ENCODE measurements at regions not wholly inside any gene's neighbourhood (a gene's known extent, or its start where the extent isn't known, plus 50 kb on each side); places are given as distances from the start of the nearest gene placed in this dataset.

- Histone ChIP-seq H3F3A (ENCODE audit: insufficient read depth) (peaks cover 68% of the 10 kb centered on the region), H3K4me1 (ENCODE audit: insufficient read depth) (peaks cover 55% of the 10 kb centered on the region), H4K20me1 (ENCODE audit: insufficient read depth) (no peaks in the 10 kb centered on the region), H3K9me2 (ENCODE audit: insufficient read depth) (no peaks in the 10 kb centered on the region), H3K9ac (peak overlapping the region; percentile 31), H3K4me2 (ENCODE audit: unreplicated experiment) (peak overlapping the region; percentile 37), H3K4me3 (no peak overlapping the region), H3K27ac (peak overlapping the region; percentile 73), H3K9me3 (ENCODE audit: low read depth) (no peaks in the 10 kb centered on the region), H2AFZ (no peak overlapping the region), H3K79me2 (ENCODE audit: insufficient read depth) (peaks cover 93% of the 10 kb centered on the region), H3K36me3 (ENCODE audit: low read depth) (peaks cover 3% of the 10 kb centered on the region; the same call in 1 of the 2 replicates), H3K27me3 (replicated peaks; ENCODE audit: insufficient read depth) (no peaks in the 10 kb centered on the region)
- TF ChIP-seq EZH2phosphoT487 (IDR thresholded peaks at IDR 0.05; ENCODE audit: insufficient read depth, low read depth), result no peak
- TF ChIP-seq EZH2 (IDR thresholded peaks at IDR 0.05; ENCODE audit: insufficient read depth, poor library complexity, severe bottlenecking), result no peak
- in situ Hi-C loops (cut with MboI), result no loop called here
- peak; percentile 79 for DNase-seq
- 21 to 23% methylated on average over 3 of the region's 3 CpGs for WGBS, 2 experiments (ENCODE audit: low coverage in 1 of 2, low lambda C conversion rate in 2 of 2, missing lambda C conversion rate in 2 of 2)
Measured at GRCh38 chr1:201636510-201636971, 97.6 kb downstream of the NAV1 start.

- Histone ChIP-seq H3K4me3 (no peak overlapping the region), H3K36me3 (ENCODE audit: low read depth) (no peaks in the 10 kb centered on the region; the same call in 1 of the 2 replicates), H3K9ac (peak overlapping the region; percentile 16; the same call in 1 of the 2 replicates), H3K9me3 (ENCODE audit: low read depth) (no peaks in the 10 kb centered on the region), H2AFZ (no peak overlapping the region), H3F3A (ENCODE audit: insufficient read depth) (peaks cover 73% of the 10 kb centered on the region), H3K4me2 (ENCODE audit: unreplicated experiment) (peak overlapping the region; percentile 37), H3K79me2 (ENCODE audit: insufficient read depth) (peaks cover 90% of the 10 kb centered on the region), H3K9me2 (ENCODE audit: insufficient read depth) (no peaks in the 10 kb centered on the region), H4K20me1 (ENCODE audit: insufficient read depth) (no peaks in the 10 kb centered on the region), H3K27me3 (replicated peaks; ENCODE audit: insufficient read depth) (no peaks in the 10 kb centered on the region), H3K4me1 (ENCODE audit: insufficient read depth) (peaks cover 55% of the 10 kb centered on the region), H3K27ac (peak overlapping the region; percentile 73)
- in situ Hi-C loops (cut with MboI), result no loop called here
- 78 to 84% methylated on average over 4 of the region's 4 CpGs for WGBS, 2 experiments (ENCODE audit: low coverage in 1 of 2, low lambda C conversion rate in 2 of 2, missing lambda C conversion rate in 2 of 2)
- no peak for TF ChIP-seq EZH2 (IDR thresholded peaks at IDR 0.05; ENCODE audit: insufficient read depth, poor library complexity, severe bottlenecking)
- no peak for TF ChIP-seq EZH2phosphoT487 (IDR thresholded peaks at IDR 0.05; ENCODE audit: insufficient read depth, low read depth)
- peak; percentile 74 for DNase-seq
Measured at GRCh38 chr1:201637282-201638079, 98.6 kb downstream of the NAV1 start.

DNA sequence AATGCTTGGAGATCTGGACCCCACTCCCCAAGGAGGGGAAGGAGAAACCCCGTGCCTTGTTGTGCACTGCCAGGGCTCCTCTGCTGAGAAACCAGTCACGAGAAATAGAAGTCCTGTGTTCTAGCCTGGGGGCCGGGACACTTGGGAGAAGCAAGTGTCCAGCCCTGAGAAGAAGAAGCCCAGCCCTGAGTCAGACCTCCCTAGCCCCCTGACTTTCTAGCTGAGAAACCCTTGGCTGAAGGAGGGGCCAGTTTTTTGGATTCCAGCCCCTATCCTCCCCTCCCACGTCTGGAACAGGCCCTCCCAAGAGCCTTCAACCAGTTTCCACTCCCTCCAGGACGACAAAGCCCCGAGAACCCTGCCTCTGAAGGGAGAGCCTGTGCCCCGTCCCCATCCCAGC, 100.5 kb downstream of the NAV1 start:
- no peak for DNase-seq
- no peak overlapping the region for H3K4me2 ChIP-seq (ENCODE audit: unreplicated experiment)
- in situ Hi-C loops (cut with MboI), result no loop called here

DNA sequence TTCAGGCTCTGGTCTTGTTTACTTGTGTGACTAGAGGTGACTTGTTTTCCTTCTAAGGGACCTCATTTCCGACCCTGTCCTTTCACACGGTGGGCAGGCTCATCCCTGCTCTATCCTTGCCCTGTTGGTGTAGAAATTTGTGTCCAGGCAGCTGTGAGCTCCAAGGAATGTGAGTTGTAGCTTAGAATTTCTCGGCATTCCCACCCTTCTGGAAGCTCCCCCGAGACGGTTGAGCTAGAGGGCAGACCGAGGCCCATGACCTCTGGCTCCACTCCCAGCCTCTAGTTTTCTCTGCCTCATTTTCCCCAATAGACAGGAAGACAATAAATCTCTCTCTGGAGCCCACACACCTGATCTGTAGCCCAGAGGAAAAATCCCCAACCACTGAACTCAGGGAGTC, 100.9 kb downstream of the NAV1 start:
- Histone ChIP-seq H3K79me2 (ENCODE audit: insufficient read depth) (peaks cover 89% of the 10 kb centered on the region), H3K4me1 (ENCODE audit: insufficient read depth) (peaks cover 37% of the 10 kb centered on the region), H3K9ac (no peak overlapping the region), H3F3A (ENCODE audit: insufficient read depth) (peaks cover 62% of the 10 kb centered on the region), H3K4me2 (ENCODE audit: unreplicated experiment) (no peak overlapping the region), H3K9me2 (ENCODE audit: insufficient read depth) (no peaks in the 10 kb centered on the region), H4K20me1 (ENCODE audit: insufficient read depth) (no peaks in the 10 kb centered on the region), H3K27me3 (replicated peaks; ENCODE audit: insufficient read depth) (no peaks in the 10 kb centered on the region), H3K4me3 (no peak overlapping the region), H2AFZ (no peak overlapping the region), H3K27ac (peak overlapping the region; percentile 33; the same call in 1 of the 2 replicates), H3K9me3 (ENCODE audit: low read depth) (no peaks in the 10 kb centered on the region), H3K36me3 (ENCODE audit: low read depth) (0 out of 2 replicates have a peak, but pooled peaks cover 6% of the 10 kb centered on the region)
- in situ Hi-C loops (cut with MboI), result no loop called here
- no peak for DNase-seq
- no peak for TF ChIP-seq EZH2phosphoT487 (IDR thresholded peaks at IDR 0.05; ENCODE audit: insufficient read depth, low read depth)
- no peak for TF ChIP-seq EZH2 (IDR thresholded peaks at IDR 0.05; ENCODE audit: insufficient read depth, poor library complexity, severe bottlenecking)
- 69 to 77% methylated on average over 6 of the region's 6 CpGs for WGBS, 2 experiments (ENCODE audit: low coverage in 1 of 2, low lambda C conversion rate in 2 of 2, missing lambda C conversion rate in 2 of 2)

More for the DNA sequence above, 100.5 kb downstream of the NAV1 start:
- WGBS, 2 experiments (ENCODE audit: low coverage in 1 of 2, low lambda C conversion rate in 2 of 2, missing lambda C conversion rate in 2 of 2), result 81 to 88% methylated on average over 5 to 7 of the region's 7 CpGs
- no peak overlapping the region for H3K27ac ChIP-seq
- H3K27me3 ChIP-seq (replicated peaks; ENCODE audit: insufficient read depth), result no peaks in the 10 kb centered on the region
- no peak for TF ChIP-seq EZH2 (IDR thresholded peaks at IDR 0.05; ENCODE audit: insufficient read depth, poor library complexity, severe bottlenecking)
- no peak for TF ChIP-seq EZH2phosphoT487 (IDR thresholded peaks at IDR 0.05; ENCODE audit: insufficient read depth, low read depth)
- H3K79me2 ChIP-seq (ENCODE audit: insufficient read depth), result peaks cover 89% of the 10 kb centered on the region
- no peaks in the 10 kb centered on the region for H3K9me3 ChIP-seq (ENCODE audit: low read depth)
- H3K9me2 ChIP-seq (ENCODE audit: insufficient read depth), result no peaks in the 10 kb centered on the region
- no peak overlapping the region for H3K4me3 ChIP-seq
- H3K36me3 ChIP-seq (ENCODE audit: low read depth), result 0 out of 2 replicates have a peak, but pooled peaks cover 5% of the 10 kb centered on the region
- no peak overlapping the region for H3K9ac ChIP-seq
- no peaks in the 10 kb centered on the region for H4K20me1 ChIP-seq (ENCODE audit: insufficient read depth)
- peaks cover 41% of the 10 kb centered on the region for H3K4me1 ChIP-seq (ENCODE audit: insufficient read depth)
- peaks cover 62% of the 10 kb centered on the region for H3F3A ChIP-seq (ENCODE audit: insufficient read depth)
- H2AFZ ChIP-seq, result no peak overlapping the region

Measured in GM23248 (cell line).